Nephron progenitor cell (in vitro differentiated cells): ENCODE measurements at regions not wholly inside any gene's neighbourhood (a gene's known extent, or its start where the extent isn't known, plus 50 kb on each side); places are given as distances from the start of the nearest gene placed in this dataset.
"Not testable (repeated sequence)": the region's sequence is repeated elsewhere in the genome, so short reads cannot be mapped to it uniquely, and the experiment has no call there.

Experiments used
- DNase-seq: peaks from one replicate; pipeline ENCODE4 v3.0.0; 2021
- H3K27ac Mint-ChIP-seq: 2 replicates; pipeline ENCODE4 v1.8.0; 2021; ENCODE audit warnings: mild to moderate bottlenecking, moderate library complexity, mixed read lengths
- H3K27me3 Mint-ChIP-seq: 2 replicates; pipeline ENCODE4 v1.8.0; 2021; ENCODE audit warnings: mild to moderate bottlenecking, low read depth, mixed read lengths; ENCODE audit not compliant: poor library complexity
- H3K36me3 Mint-ChIP-seq: 2 replicates; pipeline ENCODE4 v1.8.0; 2021; ENCODE audit warnings: low read depth, mixed read lengths
- H3K4me1 Mint-ChIP-seq: 2 replicates; pipeline ENCODE4 v1.8.0; 2021; ENCODE audit warnings: mixed read lengths
- H3K4me3 Mint-ChIP-seq: 2 replicates; pipeline ENCODE4 v1.8.0; 2021; ENCODE audit warnings: mild to moderate bottlenecking, moderate library complexity, mixed read lengths
- H3K9me3 Mint-ChIP-seq: 2 replicates; pipeline ENCODE4 v1.8.0; 2021; ENCODE audit warnings: mild to moderate bottlenecking, moderate library complexity, mixed read lengths
- TF ChIP-seq, protein P1 (sequence below): fragments of 200-600 bp; sonication (generic); IDR thresholded peaks from 2 replicates; pipeline ENCODE4 v1.5.0; 2021; ENCODE audit warnings: antibody characterized with exemption

DNA sequence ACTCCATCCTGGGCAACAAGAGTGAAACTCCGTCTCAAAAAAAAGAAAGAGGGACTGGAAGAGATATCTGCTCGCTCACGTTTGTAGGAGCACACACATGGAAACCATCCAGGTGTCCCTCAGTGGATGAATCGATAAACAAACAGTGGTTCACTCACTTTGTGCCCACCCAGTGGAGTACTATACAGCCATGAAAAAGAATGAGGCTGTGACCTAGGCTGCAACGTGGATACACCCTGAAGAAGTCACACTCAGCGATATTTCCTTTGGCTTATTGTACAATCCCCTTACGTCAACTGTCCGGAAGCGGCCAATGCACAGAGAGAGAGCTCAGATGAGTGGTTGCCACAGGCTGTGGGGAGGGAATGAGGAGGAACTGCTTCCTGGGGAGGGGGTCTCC is 82.3 kb upstream of the PPP2R3B start:
- Mint-ChIP-seq H3K4me1 (no peaks in the 10 kb centered on the region), H3K4me3 (no peak overlapping the region), H3K27me3 (peaks cover 11% of the 10 kb centered on the region), H3K27ac (no peak overlapping the region), H3K9me3 (peaks cover 5% of the 10 kb centered on the region), H3K36me3 (no peaks in the 10 kb centered on the region)
- TF ChIP-seq, protein P1, sequence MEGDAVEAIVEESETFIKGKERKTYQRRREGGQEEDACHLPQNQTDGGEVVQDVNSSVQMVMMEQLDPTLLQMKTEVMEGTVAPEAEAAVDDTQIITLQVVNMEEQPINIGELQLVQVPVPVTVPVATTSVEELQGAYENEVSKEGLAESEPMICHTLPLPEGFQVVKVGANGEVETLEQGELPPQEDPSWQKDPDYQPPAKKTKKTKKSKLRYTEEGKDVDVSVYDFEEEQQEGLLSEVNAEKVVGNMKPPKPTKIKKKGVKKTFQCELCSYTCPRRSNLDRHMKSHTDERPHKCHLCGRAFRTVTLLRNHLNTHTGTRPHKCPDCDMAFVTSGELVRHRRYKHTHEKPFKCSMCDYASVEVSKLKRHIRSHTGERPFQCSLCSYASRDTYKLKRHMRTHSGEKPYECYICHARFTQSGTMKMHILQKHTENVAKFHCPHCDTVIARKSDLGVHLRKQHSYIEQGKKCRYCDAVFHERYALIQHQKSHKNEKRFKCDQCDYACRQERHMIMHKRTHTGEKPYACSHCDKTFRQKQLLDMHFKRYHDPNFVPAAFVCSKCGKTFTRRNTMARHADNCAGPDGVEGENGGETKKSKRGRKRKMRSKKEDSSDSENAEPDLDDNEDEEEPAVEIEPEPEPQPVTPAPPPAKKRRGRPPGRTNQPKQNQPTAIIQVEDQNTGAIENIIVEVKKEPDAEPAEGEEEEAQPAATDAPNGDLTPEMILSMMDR = no peak
- no peak for DNase-seq

DNA sequence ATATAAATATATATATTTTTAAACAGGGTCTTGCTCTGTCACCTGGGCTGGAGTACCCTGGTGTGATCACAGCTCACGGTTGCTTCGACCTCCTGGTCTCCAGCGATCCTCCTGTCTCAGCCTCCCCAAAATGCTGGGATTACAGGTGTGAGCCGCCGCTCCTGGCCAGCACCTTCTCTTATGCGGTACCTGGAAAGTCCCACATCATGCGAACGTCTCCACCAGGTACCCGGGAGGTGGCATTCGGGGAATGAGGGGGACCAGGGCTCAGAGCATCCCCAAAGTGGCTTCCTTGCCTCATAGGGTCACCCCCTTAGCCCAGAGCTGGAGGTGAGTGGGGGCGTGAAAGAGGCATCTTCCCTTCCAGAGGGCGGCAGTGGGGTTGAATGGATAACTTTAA is 84.0 kb upstream of the PPP2R3B start:
- no peaks in the 10 kb centered on the region for H3K36me3 Mint-ChIP-seq
- TF ChIP-seq, protein P1 = no peak
- peaks cover 13% of the 10 kb centered on the region for H3K27me3 Mint-ChIP-seq
- no peak overlapping the region for H3K27ac Mint-ChIP-seq
- DNase-seq = no peak
- H3K4me1 Mint-ChIP-seq = no peaks in the 10 kb centered on the region
- no peak overlapping the region for H3K4me3 Mint-ChIP-seq
- H3K9me3 Mint-ChIP-seq = peaks cover 16% of the 10 kb centered on the region

DNA sequence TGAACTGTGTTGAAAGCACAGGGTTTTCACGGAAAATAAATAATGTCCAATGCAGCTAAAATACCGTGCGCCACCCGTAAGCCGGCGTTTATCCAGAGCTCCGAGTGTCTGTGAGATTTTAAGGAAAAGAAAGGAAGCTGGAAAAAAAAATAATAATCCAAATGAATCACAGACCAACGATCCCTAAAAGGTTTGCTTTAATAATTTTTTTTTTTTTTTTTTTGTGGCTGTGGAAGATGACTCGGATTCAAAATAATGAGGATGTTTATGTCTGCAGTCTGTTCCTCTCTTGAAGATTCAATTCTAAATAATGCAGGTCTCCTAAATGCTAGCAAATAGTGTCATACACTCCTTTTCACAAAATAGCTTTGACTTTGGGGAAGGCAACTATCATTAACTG is 84.6 kb upstream of the PPP2R3B start:
- H3K4me1 Mint-ChIP-seq = peaks cover 5% of the 10 kb centered on the region
- TF ChIP-seq, protein P1 = no peak
- no peaks in the 10 kb centered on the region for H3K36me3 Mint-ChIP-seq
- no peak overlapping the region for H3K27ac Mint-ChIP-seq
- no peak for DNase-seq
- peaks cover 15% of the 10 kb centered on the region for H3K27me3 Mint-ChIP-seq
- peaks cover 17% of the 10 kb centered on the region for H3K9me3 Mint-ChIP-seq
- H3K4me3 Mint-ChIP-seq = no peak overlapping the region

DNA sequence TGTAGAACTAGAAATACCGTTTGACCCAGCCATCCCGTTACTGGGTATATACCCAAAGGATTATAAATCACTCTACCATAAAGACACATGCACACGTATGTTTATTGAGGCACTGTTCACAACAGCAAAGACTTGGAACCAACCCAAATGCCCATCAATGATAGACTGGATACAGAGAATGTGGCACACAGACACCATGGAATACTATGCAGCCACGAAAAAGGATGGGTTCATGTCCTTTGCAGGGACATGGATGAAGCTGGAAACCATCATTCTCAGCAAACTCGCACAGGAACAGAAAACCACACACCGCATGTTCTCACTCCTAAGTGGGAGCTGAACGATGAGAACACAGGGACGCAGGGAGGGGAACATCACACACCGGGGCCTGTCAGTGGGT is 85.6 kb upstream of the PPP2R3B start:
- DNase-seq, H3K36me3 Mint-ChIP-seq, H3K4me3 Mint-ChIP-seq, H3K27ac Mint-ChIP-seq: not testable (repeated sequence)
- peaks cover 12% of the 10 kb centered on the region for H3K4me1 Mint-ChIP-seq
- H3K27me3 Mint-ChIP-seq = peaks cover 18% of the 10 kb centered on the region
- peaks cover 17% of the 10 kb centered on the region for H3K9me3 Mint-ChIP-seq

DNA sequence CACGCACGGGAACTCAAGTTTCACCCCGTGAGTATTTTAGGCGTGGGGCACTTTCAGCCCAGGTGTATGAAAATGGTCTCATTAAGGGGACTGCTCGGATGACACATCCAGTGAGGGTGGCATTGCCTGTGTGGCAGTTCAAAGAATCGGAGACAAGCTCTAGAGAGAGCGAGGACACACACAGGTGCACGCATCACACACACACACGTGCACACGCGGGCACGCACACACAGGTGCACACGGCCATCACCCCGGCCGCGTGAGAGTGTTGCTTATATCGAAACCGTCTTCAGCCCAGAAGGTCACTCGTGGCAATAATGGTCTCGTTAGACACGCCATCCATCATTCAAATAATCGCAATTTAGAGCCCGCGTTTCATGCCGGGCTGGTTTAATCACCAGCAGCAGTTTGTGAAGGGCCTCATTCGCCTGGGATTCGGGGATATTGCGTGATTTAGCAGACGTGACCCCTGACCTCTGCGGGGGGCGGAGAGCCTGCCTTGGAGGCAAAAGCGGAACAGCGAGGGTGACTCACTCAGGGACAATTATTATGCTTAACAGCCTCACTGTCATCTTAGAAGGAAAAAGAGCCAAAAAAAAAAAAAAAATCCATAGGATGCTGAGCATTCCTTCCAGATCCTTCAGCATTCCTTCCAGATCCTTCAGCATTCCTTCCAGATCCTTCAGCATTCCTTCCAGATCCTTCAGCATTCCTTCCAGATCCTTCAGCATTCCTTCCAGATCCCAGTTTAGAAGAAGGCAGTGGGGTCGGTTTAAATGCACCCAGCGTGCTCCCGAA is 89.4 kb upstream of the PPP2R3B start:
- Mint-ChIP-seq H3K4me3 (no peak overlapping the region), H3K9me3 (peaks cover 17% of the 10 kb centered on the region), H3K36me3 (no peaks in the 10 kb centered on the region), H3K27me3 (peaks cover 21% of the 10 kb centered on the region), H3K27ac (peak overlapping the region; percentile 75), H3K4me1 (peaks cover 12% of the 10 kb centered on the region)
- DNase-seq = no peak
- TF ChIP-seq, protein P1 = no peak

DNA sequence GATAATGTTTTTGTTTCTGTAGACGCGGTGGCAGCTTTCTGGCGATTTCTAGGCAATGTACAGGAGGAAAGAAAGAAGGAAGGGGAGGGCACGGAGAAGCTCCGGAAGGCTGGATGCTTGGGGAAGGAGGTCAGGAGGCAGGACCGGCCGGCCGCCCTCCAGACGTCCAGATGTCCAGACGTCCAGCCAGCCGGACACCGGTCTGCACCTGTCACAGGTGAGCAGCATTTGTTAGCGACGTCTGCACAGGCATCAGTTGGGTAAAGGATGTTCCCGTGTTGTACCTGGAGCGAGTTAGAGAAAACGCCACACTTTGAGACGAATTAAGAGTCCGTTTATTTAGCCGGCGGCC is 90.0 kb upstream of the PPP2R3B start:
- DNase-seq = no peak
- H3K9me3 Mint-ChIP-seq = peaks cover 17% of the 10 kb centered on the region
- TF ChIP-seq, protein P1 = no peak
- peaks cover 27% of the 10 kb centered on the region for H3K27me3 Mint-ChIP-seq
- no peaks in the 10 kb centered on the region for H3K36me3 Mint-ChIP-seq
- peaks cover 12% of the 10 kb centered on the region for H3K4me1 Mint-ChIP-seq
- H3K4me3 Mint-ChIP-seq = no peak overlapping the region
- H3K27ac Mint-ChIP-seq = peak overlapping the region; percentile 75
